ENCODE measurements at regions not wholly inside any gene's neighbourhood (a gene's known extent, or its start where the extent isn't known, plus 50 kb on each side); places are given as distances from the start of the nearest gene placed in this dataset.

DNA sequence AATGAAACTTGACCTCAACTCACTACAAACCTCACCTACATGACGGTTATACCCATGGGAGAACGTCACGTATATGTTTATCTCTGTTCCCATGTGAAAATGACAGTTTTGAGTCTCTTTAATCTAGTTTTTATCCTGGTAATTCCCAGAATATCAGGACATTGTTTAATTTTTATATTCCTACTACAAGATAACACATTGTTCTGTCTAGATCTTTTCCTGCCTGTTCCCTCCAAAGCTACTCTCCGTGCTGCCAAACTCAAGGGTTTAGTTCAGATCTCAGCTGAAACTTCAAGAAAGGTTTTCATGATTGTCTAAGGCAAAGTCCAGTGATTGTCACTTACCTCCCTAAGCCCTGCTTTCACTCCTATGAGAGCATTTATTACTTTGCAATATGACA, 1159.4 kb upstream of the SEMA6A start:
- no peaks in the 10 kb centered on the region for H3K9me3 ChIP-seq (ENCODE audit: control insufficient read depth, low read depth, low read length)
- no peak for TF ChIP-seq EZH2 (IDR thresholded peaks at IDR 0.05; ENCODE audit: low read length)
- TF ChIP-seq, protein P1, sequence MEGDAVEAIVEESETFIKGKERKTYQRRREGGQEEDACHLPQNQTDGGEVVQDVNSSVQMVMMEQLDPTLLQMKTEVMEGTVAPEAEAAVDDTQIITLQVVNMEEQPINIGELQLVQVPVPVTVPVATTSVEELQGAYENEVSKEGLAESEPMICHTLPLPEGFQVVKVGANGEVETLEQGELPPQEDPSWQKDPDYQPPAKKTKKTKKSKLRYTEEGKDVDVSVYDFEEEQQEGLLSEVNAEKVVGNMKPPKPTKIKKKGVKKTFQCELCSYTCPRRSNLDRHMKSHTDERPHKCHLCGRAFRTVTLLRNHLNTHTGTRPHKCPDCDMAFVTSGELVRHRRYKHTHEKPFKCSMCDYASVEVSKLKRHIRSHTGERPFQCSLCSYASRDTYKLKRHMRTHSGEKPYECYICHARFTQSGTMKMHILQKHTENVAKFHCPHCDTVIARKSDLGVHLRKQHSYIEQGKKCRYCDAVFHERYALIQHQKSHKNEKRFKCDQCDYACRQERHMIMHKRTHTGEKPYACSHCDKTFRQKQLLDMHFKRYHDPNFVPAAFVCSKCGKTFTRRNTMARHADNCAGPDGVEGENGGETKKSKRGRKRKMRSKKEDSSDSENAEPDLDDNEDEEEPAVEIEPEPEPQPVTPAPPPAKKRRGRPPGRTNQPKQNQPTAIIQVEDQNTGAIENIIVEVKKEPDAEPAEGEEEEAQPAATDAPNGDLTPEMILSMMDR (optimal IDR thresholded peaks at IDR 0.05 in 1 of 3, IDR thresholded peaks at IDR 0.05 in 1 of 3, conservative IDR thresholded peaks at IDR 0.05 in 1 of 3; ENCODE audit: extremely low read depth in 1 of 3, insufficient read depth in 2 of 3, low read length in 3 of 3): no peak
- dilution Hi-C loops (cut with MboI; ENCODE audit: extremely low pct_ligation_motif_present, low sequenced_read_pairs): no loop called here
- no peak overlapping the region for H3K4me3 ChIP-seq (ENCODE audit: control insufficient read depth in 2 of 3, extremely low read depth in 1 of 3, insufficient read depth in 2 of 3, low read depth in 1 of 3, low read length in 3 of 3)
- H3K36me3 ChIP-seq (ENCODE audit: control insufficient read depth in 2 of 2, extremely low read depth in 1 of 2, insufficient read depth in 2 of 2, low read length in 2 of 2): no peaks in the 10 kb centered on the region
- H3K9me1 ChIP-seq (ENCODE audit: control insufficient read depth, extremely low read depth, insufficient read depth, low read length): no peaks in the 10 kb centered on the region
- no peak overlapping the region for H3K9ac ChIP-seq (ENCODE audit: control insufficient read depth, extremely low read depth, insufficient read depth, low read length)
- no peak overlapping the region for H2AFZ ChIP-seq (ENCODE audit: control insufficient read depth, low read length)
- H4K20me1 ChIP-seq (ENCODE audit: control insufficient read depth, extremely low read depth, insufficient read depth, low read length): no peaks in the 10 kb centered on the region
- no peaks in the 10 kb centered on the region for H3K79me2 ChIP-seq (ENCODE audit: control insufficient read depth, insufficient read depth, low read length)
- DNase-seq (ENCODE audit: low read depth, low spot score) (no peak), FAIRE-seq (no peak)
- no peaks in the 10 kb centered on the region for H3K27me3 ChIP-seq (ENCODE audit: control insufficient read depth, extremely low read depth, insufficient read depth, low read length)
- no peaks in the 10 kb centered on the region for H3K4me1 ChIP-seq (ENCODE audit: control insufficient read depth, extremely low read depth, insufficient read depth, low read length)
- H3K4me2 ChIP-seq (ENCODE audit: control insufficient read depth, extremely low read depth, insufficient read depth, low read depth, low read length): no peak overlapping the region
- no peak overlapping the region for H3K27ac ChIP-seq (ENCODE audit: control insufficient read depth, insufficient read depth, low read length)

DNA sequence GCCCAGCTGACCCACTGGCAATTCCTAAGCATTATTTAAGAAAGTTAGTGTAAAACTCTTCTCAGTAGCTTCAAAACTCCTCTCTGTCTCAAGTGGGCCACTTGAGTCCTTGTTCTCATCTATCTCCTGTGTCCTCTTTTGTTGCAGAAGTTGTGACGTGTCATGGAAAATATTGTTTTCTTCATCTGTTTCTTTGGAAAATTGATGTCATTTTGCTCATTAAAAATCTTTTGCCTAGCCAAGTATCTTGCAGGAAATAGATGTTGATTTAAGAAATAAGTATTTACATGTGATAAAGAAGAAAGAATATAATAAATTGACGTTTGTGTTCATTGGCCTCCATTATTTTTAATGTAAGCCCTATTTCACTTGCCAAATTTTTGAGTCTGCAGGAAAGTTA, 1158.4 kb upstream of the SEMA6A start:
- Histone ChIP-seq H3K27me3 (ENCODE audit: control insufficient read depth, extremely low read depth, insufficient read depth, low read length) (no peaks in the 10 kb centered on the region), H3K4me3 (ENCODE audit: control insufficient read depth in 2 of 3, extremely low read depth in 1 of 3, insufficient read depth in 2 of 3, low read depth in 1 of 3, low read length in 3 of 3) (no peak overlapping the region), H3K27ac (ENCODE audit: control insufficient read depth, insufficient read depth, low read length) (no peak overlapping the region), H4K20me1 (ENCODE audit: control insufficient read depth, extremely low read depth, insufficient read depth, low read length) (no peaks in the 10 kb centered on the region), H3K4me1 (ENCODE audit: control insufficient read depth, extremely low read depth, insufficient read depth, low read length) (no peaks in the 10 kb centered on the region), H3K9ac (ENCODE audit: control insufficient read depth, extremely low read depth, insufficient read depth, low read length) (no peak overlapping the region), H2AFZ (ENCODE audit: control insufficient read depth, low read length) (no peak overlapping the region), H3K36me3 (ENCODE audit: control insufficient read depth in 2 of 2, extremely low read depth in 1 of 2, insufficient read depth in 2 of 2, low read length in 2 of 2) (no peaks in the 10 kb centered on the region), H3K9me1 (ENCODE audit: control insufficient read depth, extremely low read depth, insufficient read depth, low read length) (no peaks in the 10 kb centered on the region), H3K79me2 (ENCODE audit: control insufficient read depth, insufficient read depth, low read length) (no peaks in the 10 kb centered on the region), H3K4me2 (ENCODE audit: control insufficient read depth, extremely low read depth, insufficient read depth, low read depth, low read length) (no peak overlapping the region), H3K9me3 (ENCODE audit: control insufficient read depth, low read depth, low read length) (no peaks in the 10 kb centered on the region)
- TF ChIP-seq, protein P1 (optimal IDR thresholded peaks at IDR 0.05 in 1 of 3, IDR thresholded peaks at IDR 0.05 in 1 of 3, conservative IDR thresholded peaks at IDR 0.05 in 1 of 3; ENCODE audit: extremely low read depth in 1 of 3, insufficient read depth in 2 of 3, low read length in 3 of 3): no peak
- no peak for TF ChIP-seq EZH2 (IDR thresholded peaks at IDR 0.05; ENCODE audit: low read length)
- dilution Hi-C loops (cut with MboI; ENCODE audit: extremely low pct_ligation_motif_present, low sequenced_read_pairs): no loop called here
- no peak for FAIRE-seq
- DNase-seq (ENCODE audit: low read depth, low spot score): no peak

All from keratinocyte (primary cell).